Body of pancreas (tissue), 4 donors: ENCODE measurements at regions not wholly inside any gene's neighbourhood (a gene's known extent, or its start where the extent isn't known, plus 50 kb on each side); places are given as distances from the start of the nearest gene placed in this dataset.

Experiments
- ATAC-seq: fragments of 150-250 bp; one replicate; pipeline ENCODE4 v1.9.1; 2016
- DNase-seq, 4 donors: peaks; one replicate each; pipeline ENCODE4 v3.0.0-alpha.2; 2019
- H3K27ac ChIP-seq, 4 donors: fragments of 200-600 bp; sonication (generic); 1 replicate in 3 of 4; 2 replicates in 1 of 4; pipeline versions ENCODE4 v1.5.1 to v1.6.1; 2016 to 2019; ENCODE audit warnings: mild to moderate bottlenecking in 1 of 4, mixed read lengths in 1 of 4, moderate library complexity in 1 of 4
- H3K27me3 ChIP-seq, 2 donors: fragments of 200-600 bp; sonication (generic); one replicate each; pipeline ENCODE4 v1.6.0; 2016; ENCODE audit warnings: mild to moderate bottlenecking in 1 of 2
- H3K36me3 ChIP-seq, 2 donors: fragments of 200-600 bp; sonication (generic); replicated peaks in 1 of 2; 2 replicates each; pipeline ENCODE4 v1.5.1; 2016; ENCODE audit warnings: low read depth in 2 of 2; ENCODE audit not compliant: insufficient read depth in 1 of 2
- H3K4me1 ChIP-seq: fragments of 200-600 bp; sonication (generic); one replicate; pipeline ENCODE4 v1.6.0; 2016
- H3K4me3 ChIP-seq, 2 donors: fragments of 200-600 bp; sonication (generic); 1 replicate in 1 of 2; 2 replicates in 1 of 2; pipeline ENCODE4 v1.5.1; 2016 to 2019
- H3K9me3 ChIP-seq, 3 donors: fragments of 200-600 bp; sonication (generic); 1 replicate in 2 of 3; 2 replicates in 1 of 3; pipeline ENCODE4 v1.5.1; 2016
- CTCF ChIP-seq, 7 experiments: fragments of 450-650 bp in 4 of 7; fragments of 200-600 bp in 3 of 7; sonication (generic) in 3 of 7; IDR thresholded peaks; one replicate each; pipeline ENCODE4 v1.5.1; 2016 to 2019; ENCODE audit warnings: antibody characterized with exemption in 7 of 7
- POLR2A ChIP-seq, 3 donors: fragments of 450-650 bp; IDR thresholded peaks; one replicate each; pipeline ENCODE4 v1.6.1; 2016; ENCODE audit warnings: antibody characterized with exemption in 3 of 3, mild to moderate bottlenecking in 2 of 3
- WGBS, 2 donors: methylation state at CpG; one replicate each; pipeline ENCODE4 v1.1.5; 2017; 5-methylcytosine and 5-hydroxymethylcytosine counted together
- intact Hi-C: fragments of 100-400 bp; cut with DNase I; formaldehyde crosslinking; loops from one replicate; pipeline ENCODE4 v1.15.1; 2023

- WGBS, 2 donors, result 34 to 50% methylated on average over 2 of the region's 2 CpGs
- no peaks in the 10 kb centered on the region for H3K36me3 ChIP-seq
- H3K4me3 ChIP-seq, result no peak overlapping the region
- no peak for TF ChIP-seq CTCF (IDR thresholded peaks at IDR 0.05)
- no peak for TF ChIP-seq POLR2A (IDR thresholded peaks at IDR 0.05)
- DNase-seq (no peak), ATAC-seq (no peak)
- H3K27me3 ChIP-seq, result no peaks in the 10 kb centered on the region
- H3K9me3 ChIP-seq, result no peaks in the 10 kb centered on the region
- intact Hi-C loops, result no loop called here
- no peaks in the 10 kb centered on the region for H3K4me1 ChIP-seq
- no peak overlapping the region for H3K27ac ChIP-seq
Measured at GRCh38 chr2:49265471-49265870, 111.2 kb upstream of the FSHR start.

GRCh38 chr2:49262801-49263560, 108.7 kb upstream of the FSHR start:
- no peaks in the 10 kb centered on the region for H3K4me1 ChIP-seq
- DNase-seq, result no peak
- H3K36me3 ChIP-seq, result no peaks in the 10 kb centered on the region
- TF ChIP-seq POLR2A (IDR thresholded peaks at IDR 0.05) (no peak), CTCF (IDR thresholded peaks at IDR 0.05) (no peak)
- ATAC-seq, result no peak
- no peaks in the 10 kb centered on the region for H3K27me3 ChIP-seq
- 37 to 45% methylated on average over 8 of the region's 8 CpGs for WGBS, 2 donors
- no peaks in the 10 kb centered on the region for H3K9me3 ChIP-seq
- intact Hi-C loops, result no loop called here
- no peak overlapping the region for H3K27ac ChIP-seq
- H3K4me3 ChIP-seq, result no peak overlapping the region

GRCh38 chr2:49261781-49262180, 107.5 kb upstream of the FSHR start:
- no peak for TF ChIP-seq CTCF (IDR thresholded peaks at IDR 0.05)
- TF ChIP-seq POLR2A (IDR thresholded peaks at IDR 0.05), result no peak
- Histone ChIP-seq H3K27me3 (no peaks in the 10 kb centered on the region), H3K27ac (no peak overlapping the region), H3K4me1 (no peaks in the 10 kb centered on the region), H3K9me3 (no peaks in the 10 kb centered on the region), H3K4me3 (no peak overlapping the region), H3K36me3 (no peaks in the 10 kb centered on the region)
- no peak for ATAC-seq
- intact Hi-C loops, result no loop called here
- no peak for DNase-seq
- WGBS, 2 donors, result 75 to 83% methylated on average over 4 of the region's 4 CpGs

- H3K36me3 ChIP-seq, result no peaks in the 10 kb centered on the region
- no peak for ATAC-seq
- TF ChIP-seq CTCF (IDR thresholded peaks at IDR 0.05) (no peak), POLR2A (IDR thresholded peaks at IDR 0.05) (no peak)
- H3K4me1 ChIP-seq, result no peaks in the 10 kb centered on the region
- no peaks in the 10 kb centered on the region for H3K9me3 ChIP-seq
- H3K4me3 ChIP-seq, result no peak overlapping the region
- H3K27me3 ChIP-seq, result no peaks in the 10 kb centered on the region
- intact Hi-C loops, result no loop called here
- no peak for DNase-seq
- WGBS, 2 donors, result 41 to 44% methylated on average over 6 of the region's 6 CpGs
- no peak overlapping the region for H3K27ac ChIP-seq
Measured at GRCh38 chr2:49260979-49261538, 106.7 kb upstream of the FSHR start.

- TF ChIP-seq CTCF (IDR thresholded peaks at IDR 0.05) (no peak), POLR2A (IDR thresholded peaks at IDR 0.05) (no peak)
- no peak overlapping the region for H3K27ac ChIP-seq
- ATAC-seq, result no peak
- intact Hi-C loops, result no loop called here
- no peaks in the 10 kb centered on the region for H3K27me3 ChIP-seq
- no peak overlapping the region for H3K4me3 ChIP-seq
- H3K4me1 ChIP-seq, result no peaks in the 10 kb centered on the region
- WGBS, 2 donors, result 67 to 68% methylated on average over 1 of the region's 1 CpG
- no peak for DNase-seq
- no peaks in the 10 kb centered on the region for H3K36me3 ChIP-seq
- H3K9me3 ChIP-seq, result no peaks in the 10 kb centered on the region
Measured at GRCh38 chr2:49259926-49260325, 105.6 kb upstream of the FSHR start.
